ENCODE measurements at regions not wholly inside any gene's neighbourhood (a gene's known extent, or its start where the extent isn't known, plus 50 kb on each side); places are given as distances from the start of the nearest gene placed in this dataset.

- Histone ChIP-seq H3K27me3 (no peaks in the 10 kb centered on the region), H3K9me3 (no peaks in the 10 kb centered on the region), H3K36me3 (no peaks in the 10 kb centered on the region), H3K4me1 (no peaks in the 10 kb centered on the region), H3K27ac (no peak overlapping the region), H3K4me3 (no peak overlapping the region)
- DNase-seq (no peak), ATAC-seq (no peak)
- in situ Hi-C loops (cut with MboI; ENCODE audit: low sequenced_read_pairs in 4 of 4) = no loop called here
- intact Hi-C loops (cut with DNase I; ENCODE audit: low total_unique reads) = no loop called here
- TF ChIP-seq CTCF (IDR thresholded peaks at IDR 0.05 in 4 of 5, conservative IDR thresholded peaks at IDR 0.05 in 1 of 5) = no peak
- no peak for TF ChIP-seq POLR2A (IDR thresholded peaks at IDR 0.05)
Measured at GRCh38 chr7:17462131-17462631, 163.7 kb downstream of the AHR start.

DNA sequence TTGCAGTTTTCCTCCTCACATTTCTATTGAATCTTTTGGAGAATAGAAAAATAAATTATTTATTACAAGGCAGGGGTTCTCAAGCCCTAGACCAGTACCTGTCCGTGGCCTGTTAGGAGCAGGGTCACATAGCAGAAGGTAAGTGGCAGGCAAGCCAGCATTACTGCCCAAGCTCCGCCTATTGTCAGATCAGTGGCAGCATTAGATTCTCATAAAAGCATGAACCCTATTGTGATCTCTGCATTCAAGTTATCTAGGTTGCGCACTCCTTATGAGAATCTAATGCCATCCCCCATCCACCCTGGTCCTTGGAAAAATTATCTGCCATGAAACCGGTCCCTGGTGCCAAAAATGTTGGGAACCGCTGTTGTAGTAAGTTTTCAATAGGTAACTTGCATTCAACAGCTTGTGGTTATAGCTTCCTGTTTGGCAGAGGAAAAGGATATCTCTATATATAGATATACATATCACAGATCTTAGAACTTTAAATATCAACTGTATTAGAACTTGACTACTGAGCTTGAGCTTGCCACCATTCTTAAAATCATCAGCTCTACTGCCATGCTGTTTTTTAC, 165.1 kb downstream of the AHR start:
- no peak overlapping the region for H3K4me3 ChIP-seq
- DNase-seq (no peak), ATAC-seq (no peak)
- no peaks in the 10 kb centered on the region for H3K36me3 ChIP-seq
- H3K27me3 ChIP-seq = no peaks in the 10 kb centered on the region
- TF ChIP-seq POLR2A (IDR thresholded peaks at IDR 0.05) = no peak
- no peak for TF ChIP-seq CTCF (IDR thresholded peaks at IDR 0.05 in 4 of 5, conservative IDR thresholded peaks at IDR 0.05 in 1 of 5)
- intact Hi-C loops (cut with DNase I; ENCODE audit: low total_unique reads) = no loop called here
- no peaks in the 10 kb centered on the region for H3K4me1 ChIP-seq
- in situ Hi-C loops (cut with MboI; ENCODE audit: low sequenced_read_pairs in 4 of 4) = no loop called here
- no peaks in the 10 kb centered on the region for H3K9me3 ChIP-seq
- H3K27ac ChIP-seq = no peak overlapping the region

- no peaks in the 10 kb centered on the region for H3K27me3 ChIP-seq
- no peak overlapping the region for H3K27ac ChIP-seq
- intact Hi-C loops (cut with DNase I; ENCODE audit: low total_unique reads) = no loop called here
- H3K9me3 ChIP-seq = no peaks in the 10 kb centered on the region
- no peak overlapping the region for H3K4me3 ChIP-seq
- no peak for DNase-seq
- no peaks in the 10 kb centered on the region for H3K4me1 ChIP-seq
- ATAC-seq = no peak
- in situ Hi-C loops (cut with MboI; ENCODE audit: low sequenced_read_pairs in 4 of 4) = no loop called here
- no peak for TF ChIP-seq CTCF (IDR thresholded peaks at IDR 0.05 in 4 of 5, conservative IDR thresholded peaks at IDR 0.05 in 1 of 5)
- TF ChIP-seq POLR2A (IDR thresholded peaks at IDR 0.05) = no peak
- no peaks in the 10 kb centered on the region for H3K36me3 ChIP-seq
Measured at GRCh38 chr7:17466216-17466615, 167.8 kb downstream of the AHR start.

- DNase-seq (no peak), ATAC-seq (no peak)
- no peak for TF ChIP-seq POLR2A (IDR thresholded peaks at IDR 0.05)
- TF ChIP-seq CTCF (IDR thresholded peaks at IDR 0.05 in 4 of 5, conservative IDR thresholded peaks at IDR 0.05 in 1 of 5) = no peak
- Histone ChIP-seq H3K27me3 (no peaks in the 10 kb centered on the region), H3K9me3 (no peaks in the 10 kb centered on the region), H3K4me1 (no peaks in the 10 kb centered on the region), H3K27ac (no peak overlapping the region), H3K36me3 (no peaks in the 10 kb centered on the region), H3K4me3 (no peak overlapping the region)
- in situ Hi-C loops (cut with MboI; ENCODE audit: low sequenced_read_pairs in 4 of 4) (no loop called here), intact Hi-C loops (cut with DNase I; ENCODE audit: low total_unique reads) (no loop called here)
Measured at GRCh38 chr7:17467386-17467945, 169.0 kb downstream of the AHR start.

DNA sequence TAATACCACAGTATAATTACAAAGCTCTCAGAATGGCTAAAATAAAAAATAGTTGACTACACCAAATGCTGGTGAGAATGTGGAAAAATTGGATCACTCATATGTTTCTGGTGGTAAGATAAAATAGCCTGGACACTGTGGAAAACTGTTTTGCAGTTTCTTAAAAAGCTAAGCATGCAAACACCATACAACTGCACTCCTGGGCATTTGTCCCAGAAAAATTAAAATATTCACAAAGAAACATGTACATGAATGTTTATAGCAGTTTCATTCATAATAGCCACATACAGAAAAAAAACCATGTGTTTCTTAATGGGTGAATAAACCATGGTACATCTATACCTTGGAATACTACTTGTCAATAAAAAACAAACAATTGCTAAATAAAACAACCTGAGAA, 172.9 kb downstream of the AHR start:
- DNase-seq = no peak
- in situ Hi-C loops (cut with MboI; ENCODE audit: low sequenced_read_pairs in 4 of 4) = no loop called here
- Histone ChIP-seq H3K9me3 (no peaks in the 10 kb centered on the region), H3K27ac (no peak overlapping the region), H3K27me3 (no peaks in the 10 kb centered on the region), H3K4me3 (no peak overlapping the region), H3K4me1 (no peaks in the 10 kb centered on the region), H3K36me3 (no peaks in the 10 kb centered on the region)
- intact Hi-C loops (cut with DNase I; ENCODE audit: low total_unique reads) = no loop called here
- no peak for ATAC-seq
- no peak for TF ChIP-seq CTCF (IDR thresholded peaks at IDR 0.05 in 4 of 5, conservative IDR thresholded peaks at IDR 0.05 in 1 of 5)
- no peak for TF ChIP-seq POLR2A (IDR thresholded peaks at IDR 0.05)
